Colon (tissue), 2 donors: ENCODE measurements at regions not wholly inside any gene's neighbourhood (a gene's known extent, or its start where the extent isn't known, plus 50 kb on each side); places are given as distances from the start of the nearest gene placed in this dataset.

ENCODE experiments used
- FAIRE-seq: peaks from 2 replicates; lab custom pipeline; 2012; peaks lifted over from hg19 to GRCh38; lab: Jason Lieb, UNC
- donor health status: control.
- donor health status: control.

DNA sequence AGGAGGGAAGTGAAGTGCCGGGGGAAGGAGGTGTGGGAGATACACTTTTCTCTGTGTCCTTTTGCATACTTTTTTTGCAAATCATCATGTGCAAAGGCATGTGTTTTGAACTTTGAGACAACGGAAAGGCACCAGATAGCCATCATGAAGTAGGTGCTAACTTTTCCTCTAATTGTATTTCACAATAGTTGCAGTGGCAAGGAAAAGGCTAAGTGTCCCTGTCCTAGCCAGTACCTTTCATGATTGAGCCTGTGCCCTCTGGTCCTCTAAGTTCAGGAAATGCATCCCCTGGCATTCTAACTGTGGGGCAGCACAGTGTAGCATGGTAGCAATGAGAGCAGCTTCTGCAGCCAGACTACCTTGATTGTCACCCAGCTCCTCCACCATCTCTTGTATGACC lies 186.2 kb downstream of the ADSS2 start:
- no peak for FAIRE-seq

DNA sequence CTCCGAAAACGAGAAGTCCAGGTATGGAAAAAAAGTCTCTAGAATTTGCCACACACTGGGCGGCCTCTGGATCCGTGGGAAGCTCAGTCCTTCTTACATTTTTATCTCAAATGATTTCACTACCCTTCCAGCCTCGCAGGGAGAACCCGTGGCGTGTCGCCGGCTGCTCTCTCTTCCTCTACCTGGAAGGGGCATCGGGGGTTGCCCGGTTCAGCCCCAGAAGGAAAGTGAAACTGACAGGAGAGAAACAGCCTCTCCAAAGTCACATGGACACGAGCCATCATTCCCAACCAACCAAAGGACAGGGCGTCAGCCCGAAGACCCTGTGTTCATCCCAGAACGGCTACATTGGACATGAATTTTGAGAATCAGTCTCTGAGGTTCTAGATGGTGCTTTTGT lies 182.5 kb downstream of the ADSS2 start:
- FAIRE-seq = no peak

DNA sequence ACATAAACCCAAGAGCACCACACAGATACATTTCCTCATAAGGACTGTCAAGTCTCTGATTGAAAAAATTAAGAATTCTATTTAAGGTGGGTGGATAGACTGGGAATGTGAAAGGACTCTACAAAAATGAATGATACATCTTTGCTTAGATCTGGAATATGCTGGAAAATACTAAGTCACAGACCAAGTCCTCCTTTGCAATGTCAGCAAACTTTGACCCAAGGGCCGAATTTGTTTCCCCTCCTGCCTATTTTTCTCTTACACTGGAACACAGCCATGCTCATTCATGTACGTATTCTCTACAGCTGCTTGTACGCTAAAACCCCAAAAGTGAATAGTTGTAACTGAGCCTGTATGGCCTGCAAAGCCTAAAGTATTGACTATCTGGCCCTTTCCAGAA lies 180.7 kb downstream of the ADSS2 start:
- FAIRE-seq = no peak

DNA sequence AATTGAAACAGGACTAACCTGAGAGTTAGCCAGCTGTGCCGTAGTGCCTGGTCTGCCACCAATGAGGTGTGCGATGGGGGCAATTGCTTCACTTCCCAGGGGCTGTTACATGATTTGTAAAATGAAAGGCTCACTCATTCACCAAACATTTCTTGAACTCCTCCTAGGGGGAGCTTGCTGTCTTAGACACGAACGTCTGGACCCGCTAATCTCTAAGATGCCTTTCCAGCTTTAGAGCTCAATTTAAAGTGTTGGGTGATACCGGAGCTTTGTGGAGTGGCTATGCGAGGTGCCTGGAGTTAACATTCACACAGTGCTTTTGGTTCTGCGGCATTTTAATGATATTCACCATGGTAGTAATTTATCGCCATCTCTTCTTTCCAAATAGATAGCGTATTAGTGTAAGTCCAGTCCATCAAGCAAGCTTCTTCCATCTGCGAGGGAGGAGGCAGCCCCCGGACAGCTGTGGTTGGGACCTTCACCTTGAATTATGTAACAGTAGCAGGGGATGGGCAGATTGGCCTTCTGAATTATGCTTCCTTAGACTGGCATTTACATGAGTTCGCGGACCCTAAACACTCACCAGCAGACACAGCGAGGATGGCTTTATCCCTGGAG lies 179.9 kb downstream of the ADSS2 start:
- FAIRE-seq = no peak

DNA sequence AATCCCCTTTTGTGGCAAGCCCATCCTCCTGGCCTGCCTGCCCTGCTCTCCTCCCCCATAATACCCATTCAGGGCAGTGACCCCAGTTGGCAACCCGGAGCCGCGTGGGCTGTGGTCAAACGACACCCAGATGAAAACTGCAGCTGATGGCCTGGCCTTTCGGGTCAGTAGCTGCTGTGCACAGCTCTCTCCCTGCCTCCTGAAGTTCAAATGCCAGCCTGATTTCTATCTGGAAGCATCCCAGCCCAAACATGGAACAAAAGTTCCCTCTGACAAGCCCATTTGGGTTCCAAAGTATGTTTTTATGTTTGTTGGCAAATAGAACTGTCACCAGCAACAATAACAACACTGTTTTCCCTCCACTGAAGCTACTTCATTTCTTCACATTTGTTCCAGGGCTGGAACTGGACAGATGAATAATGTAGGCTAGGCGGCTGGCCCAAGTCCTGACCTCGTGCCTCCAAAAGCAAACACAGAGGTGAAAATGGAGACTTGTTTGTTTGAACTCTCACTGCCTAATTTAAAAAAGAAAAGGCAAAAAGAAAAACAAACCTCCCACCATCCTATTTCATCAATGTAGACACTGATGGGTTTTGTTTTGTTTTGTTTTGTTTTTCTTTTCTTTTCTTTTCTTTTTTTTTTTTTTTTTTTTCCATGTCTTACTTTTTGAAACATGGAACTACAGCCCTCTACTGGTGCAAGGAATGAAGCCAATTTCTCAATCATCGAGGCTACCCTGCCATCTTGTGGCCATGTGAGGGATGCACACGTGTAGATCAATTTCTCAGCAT lies 179.0 kb downstream of the ADSS2 start:
- peak; percentile 53 for FAIRE-seq

DNA sequence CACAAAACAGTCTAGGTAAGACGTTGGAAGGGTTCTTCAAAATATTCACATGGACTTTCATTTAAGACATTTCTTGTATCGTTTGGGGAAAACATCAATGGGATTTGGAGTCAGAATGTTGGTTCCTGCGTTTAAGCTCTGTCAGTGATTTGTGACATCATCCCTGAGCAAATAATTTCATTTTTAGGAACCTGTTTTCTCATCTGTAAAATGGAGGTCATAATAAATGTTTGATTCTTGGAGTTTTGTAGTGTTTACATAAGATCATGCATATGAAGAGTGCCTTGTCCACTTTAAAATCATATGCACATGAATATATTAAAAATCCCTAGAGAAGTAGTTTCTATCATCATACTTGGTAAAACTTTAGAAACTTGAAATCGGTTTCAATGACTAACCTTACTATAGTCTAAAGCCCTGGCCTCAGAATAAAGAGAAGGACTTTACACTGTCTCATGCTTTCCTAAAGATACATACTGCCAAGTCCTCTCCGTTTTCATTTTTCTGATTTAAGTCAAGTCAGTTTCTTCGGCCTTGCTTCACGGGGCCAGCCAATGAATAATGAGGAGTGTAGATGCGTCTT lies 178.4 kb downstream of the ADSS2 start:
- FAIRE-seq = no peak

DNA sequence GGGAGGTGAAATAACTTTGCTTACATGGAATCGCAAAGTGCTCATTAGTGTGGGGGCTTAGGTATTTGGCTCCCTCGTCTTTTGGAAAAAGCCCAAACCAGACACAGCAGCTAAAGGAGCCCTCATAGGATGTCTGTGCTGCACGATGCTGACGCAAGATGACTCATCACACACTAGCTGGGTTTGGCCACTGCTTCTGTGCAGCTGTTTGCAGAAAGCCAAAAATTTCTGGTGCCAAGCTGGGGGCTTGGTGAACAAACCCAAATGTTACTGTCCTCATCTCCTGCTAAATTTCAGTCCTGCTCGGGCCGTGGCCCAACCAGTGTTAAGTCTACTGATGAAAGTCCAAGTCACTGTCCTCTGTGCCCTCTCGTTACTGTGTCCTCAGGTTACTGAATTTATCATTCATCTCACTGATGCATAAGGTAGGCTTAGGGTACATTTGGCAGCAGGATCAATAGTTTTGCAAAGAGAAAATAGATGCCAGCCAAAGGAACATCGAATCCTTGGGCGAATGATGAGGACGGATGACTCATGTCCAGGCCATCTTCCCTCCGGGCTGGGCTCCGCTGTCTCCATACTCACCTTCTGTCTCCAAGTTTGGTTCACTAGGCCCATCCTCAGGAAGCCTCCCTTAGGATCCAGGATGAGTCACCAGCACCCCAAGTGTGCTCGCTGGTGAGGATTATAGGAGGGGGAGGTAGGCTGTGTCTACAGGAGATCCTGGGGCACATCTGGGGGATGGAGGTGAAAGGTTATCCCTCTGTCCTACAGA lies 177.7 kb downstream of the ADSS2 start:
- no peak for FAIRE-seq

DNA sequence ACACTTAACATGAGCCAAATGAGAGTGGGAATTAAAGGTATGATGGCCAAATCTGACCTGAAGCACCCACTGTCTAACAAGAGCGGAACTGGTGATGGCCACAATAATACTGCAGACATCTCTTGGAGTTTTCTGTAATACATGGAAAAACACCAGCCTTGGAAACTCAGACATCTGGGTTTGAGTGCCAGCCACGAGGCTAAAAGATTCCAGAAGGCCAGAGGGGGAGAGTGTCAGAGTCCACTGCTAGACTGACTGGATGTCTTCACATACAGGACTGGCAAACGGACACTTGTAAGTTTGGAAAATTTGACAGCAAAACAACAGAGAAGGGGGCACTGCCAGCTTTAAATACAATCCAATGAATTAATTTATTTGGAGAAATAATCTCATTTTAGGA lies 175.1 kb downstream of the ADSS2 start:
- FAIRE-seq = no peak

DNA sequence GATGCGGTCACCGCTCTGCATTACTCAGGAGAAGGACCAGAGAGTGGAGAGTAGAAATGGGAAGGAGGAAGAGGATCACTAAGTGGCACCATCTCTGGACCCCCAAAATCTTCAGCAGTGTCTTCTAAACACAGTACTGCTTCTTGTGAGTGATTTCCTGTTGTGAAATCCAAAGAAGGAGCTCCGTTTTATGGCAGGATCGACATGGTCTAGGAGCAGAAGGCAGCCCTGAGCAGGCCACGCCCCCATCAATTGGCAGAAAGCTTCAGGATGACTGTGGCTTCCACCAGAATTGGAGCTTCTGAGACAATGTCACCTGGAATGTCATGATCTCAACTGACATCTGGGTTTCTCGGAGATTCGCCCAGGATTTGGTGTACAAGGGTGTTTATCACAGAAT lies 171.5 kb downstream of the ADSS2 start:
- no peak for FAIRE-seq

DNA sequence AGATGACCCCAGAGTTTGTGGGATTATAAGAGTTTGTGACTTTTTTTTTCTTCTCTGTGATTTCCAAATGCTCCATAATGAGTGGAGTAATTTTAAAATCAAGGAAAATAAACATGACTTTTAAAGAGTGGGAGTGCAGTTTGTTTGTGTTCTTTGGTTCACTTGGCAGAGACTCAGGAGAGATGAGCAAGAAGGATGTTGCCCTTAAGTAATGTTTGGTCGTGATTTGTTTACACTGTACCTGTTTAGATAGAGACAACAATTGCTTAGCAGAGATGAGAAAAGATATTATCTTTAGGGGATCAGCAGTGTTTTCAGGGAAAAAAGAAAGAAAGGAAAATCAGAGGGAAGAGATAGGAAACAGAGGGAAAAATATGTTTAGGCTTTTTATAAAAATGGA lies 170.8 kb downstream of the ADSS2 start:
- FAIRE-seq = no peak

DNA sequence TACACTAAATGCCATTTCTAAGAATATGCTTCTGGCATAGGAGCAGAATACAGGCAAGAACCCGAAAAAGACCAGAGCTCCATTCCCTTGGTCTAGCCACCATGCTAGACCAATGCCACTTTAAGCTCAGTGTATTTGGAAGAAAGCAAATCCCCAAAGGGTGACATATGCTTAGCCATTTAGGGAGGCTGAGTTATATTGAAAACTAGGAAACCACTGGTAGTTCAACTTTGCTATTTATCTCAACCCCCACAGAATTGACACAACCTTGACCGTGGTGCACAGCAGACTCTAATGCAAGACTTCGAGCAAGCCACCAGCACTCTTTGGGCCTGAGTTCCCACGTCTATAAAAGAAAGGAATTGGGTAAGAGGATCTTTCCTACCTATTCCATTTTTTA lies 167.9 kb downstream of the ADSS2 start:
- no peak for FAIRE-seq

DNA sequence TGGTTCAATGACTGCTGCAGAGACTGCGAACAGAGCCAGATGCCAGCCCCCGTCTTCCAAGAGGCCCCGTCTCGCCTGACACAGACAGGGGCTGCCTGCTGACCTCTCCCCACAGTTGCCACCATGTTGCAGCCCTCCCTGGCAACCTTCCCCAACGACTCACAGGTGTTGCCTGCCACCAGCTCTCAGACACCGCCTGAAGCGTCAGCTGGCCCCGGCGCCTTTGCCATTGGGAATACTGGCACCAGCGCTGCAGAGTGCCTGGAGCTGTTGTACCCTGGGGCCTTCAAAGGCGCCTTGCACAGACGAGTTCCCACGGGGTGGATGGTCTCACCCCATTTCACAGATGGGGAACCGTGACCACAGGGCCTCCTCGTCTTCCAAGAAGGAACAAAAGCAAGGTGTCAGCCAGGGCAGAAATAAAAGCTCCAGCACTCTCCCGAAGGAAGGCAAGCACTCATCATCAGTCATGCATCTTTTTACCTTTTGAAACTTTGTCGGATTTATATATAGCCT lies 167.0 kb downstream of the ADSS2 start:
- FAIRE-seq = no peak

DNA sequence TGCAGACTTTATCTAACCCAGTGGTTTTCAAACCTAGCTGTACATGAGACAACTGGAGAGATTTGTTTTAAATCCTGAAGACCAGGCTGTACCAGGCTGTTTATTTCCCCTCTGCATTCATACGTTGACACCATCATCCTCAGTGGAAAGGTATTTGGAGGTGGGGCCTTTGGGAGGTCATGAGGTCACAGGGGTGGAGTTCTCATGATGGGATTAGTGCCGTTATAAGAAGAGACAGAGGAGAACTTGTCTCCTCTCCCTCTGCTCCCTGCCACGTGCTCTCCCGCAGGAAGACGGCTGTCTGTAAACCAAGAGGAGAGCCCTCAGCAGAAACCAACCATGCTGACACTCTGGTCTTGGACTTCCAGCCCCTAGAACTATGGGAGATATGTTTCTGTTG lies 165.4 kb downstream of the ADSS2 start:
- no peak for FAIRE-seq

DNA sequence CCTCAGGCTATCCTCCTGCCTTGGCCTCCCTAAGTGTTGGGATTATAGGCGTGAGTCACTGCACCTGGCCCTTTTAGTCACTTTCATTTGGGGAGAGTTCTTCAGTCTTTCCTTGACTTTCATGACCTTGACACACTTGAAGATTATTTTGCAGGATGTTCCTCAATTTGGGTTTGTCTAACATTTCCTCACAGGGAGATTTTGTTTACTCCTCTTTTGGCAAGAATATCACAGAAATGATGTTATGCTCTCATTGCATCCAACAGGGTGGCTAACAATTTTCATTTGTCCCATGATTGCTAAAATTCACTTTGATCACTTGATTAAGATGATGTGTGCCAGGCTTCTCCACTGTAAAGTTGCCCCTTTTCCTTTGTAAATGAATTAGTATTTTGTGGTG lies 164.0 kb downstream of the ADSS2 start:
- FAIRE-seq = no peak

DNA sequence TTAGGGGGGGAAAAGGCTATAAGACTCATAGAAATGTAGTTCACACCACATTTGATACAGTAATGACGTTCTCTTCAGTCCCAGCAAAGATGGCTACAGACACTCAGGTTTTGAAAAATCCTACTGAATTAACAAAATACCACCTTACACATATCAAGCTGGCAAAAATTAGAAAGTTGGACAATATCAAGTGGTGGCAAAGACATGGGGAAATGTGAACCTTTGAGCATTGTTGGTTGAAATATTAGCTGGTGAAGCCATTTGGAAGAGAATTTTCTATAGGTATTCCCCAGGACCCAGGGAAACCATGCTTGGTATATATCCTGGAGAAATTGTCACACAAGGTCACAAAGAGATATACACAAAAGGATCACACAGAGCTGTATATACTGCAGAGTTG lies 163.0 kb downstream of the ADSS2 start:
- no peak for FAIRE-seq

DNA sequence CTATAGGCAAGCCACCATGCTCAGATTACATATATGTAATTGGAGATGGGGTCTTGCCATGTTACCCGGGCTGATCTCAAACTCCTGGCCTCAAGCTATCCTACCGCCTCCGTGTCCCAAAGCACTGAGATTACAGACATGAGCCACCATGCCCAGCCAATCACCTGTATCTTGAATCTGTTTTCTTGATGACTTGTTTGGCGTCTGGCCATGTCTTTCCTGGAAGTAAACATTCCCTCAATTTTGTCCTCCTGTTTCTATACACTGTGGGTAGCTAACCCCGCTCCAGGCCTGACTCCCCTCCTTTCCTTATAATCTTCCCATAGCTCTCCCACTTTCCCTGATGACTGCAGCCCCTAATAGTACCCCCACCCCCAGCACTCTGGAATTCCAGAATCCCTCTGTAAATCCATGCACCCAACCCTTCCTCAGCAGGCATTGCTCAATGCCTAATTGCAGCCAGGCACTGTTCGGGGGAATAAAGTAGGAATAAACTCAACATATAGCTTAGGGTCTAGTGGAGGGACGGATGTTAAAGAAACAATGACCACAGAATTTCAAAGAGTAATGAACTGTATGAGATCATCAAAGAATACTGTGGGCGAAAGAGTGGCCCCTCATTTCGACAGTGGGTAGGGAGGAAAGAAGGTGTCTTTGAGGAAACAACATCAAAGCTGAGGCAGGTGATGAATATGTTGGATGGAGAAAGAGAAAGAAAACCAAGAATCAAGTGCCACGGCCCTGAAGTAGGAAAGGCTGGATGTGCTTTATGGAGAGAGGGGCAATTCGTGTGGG lies 161.5 kb downstream of the ADSS2 start:
- FAIRE-seq = no peak

DNA sequence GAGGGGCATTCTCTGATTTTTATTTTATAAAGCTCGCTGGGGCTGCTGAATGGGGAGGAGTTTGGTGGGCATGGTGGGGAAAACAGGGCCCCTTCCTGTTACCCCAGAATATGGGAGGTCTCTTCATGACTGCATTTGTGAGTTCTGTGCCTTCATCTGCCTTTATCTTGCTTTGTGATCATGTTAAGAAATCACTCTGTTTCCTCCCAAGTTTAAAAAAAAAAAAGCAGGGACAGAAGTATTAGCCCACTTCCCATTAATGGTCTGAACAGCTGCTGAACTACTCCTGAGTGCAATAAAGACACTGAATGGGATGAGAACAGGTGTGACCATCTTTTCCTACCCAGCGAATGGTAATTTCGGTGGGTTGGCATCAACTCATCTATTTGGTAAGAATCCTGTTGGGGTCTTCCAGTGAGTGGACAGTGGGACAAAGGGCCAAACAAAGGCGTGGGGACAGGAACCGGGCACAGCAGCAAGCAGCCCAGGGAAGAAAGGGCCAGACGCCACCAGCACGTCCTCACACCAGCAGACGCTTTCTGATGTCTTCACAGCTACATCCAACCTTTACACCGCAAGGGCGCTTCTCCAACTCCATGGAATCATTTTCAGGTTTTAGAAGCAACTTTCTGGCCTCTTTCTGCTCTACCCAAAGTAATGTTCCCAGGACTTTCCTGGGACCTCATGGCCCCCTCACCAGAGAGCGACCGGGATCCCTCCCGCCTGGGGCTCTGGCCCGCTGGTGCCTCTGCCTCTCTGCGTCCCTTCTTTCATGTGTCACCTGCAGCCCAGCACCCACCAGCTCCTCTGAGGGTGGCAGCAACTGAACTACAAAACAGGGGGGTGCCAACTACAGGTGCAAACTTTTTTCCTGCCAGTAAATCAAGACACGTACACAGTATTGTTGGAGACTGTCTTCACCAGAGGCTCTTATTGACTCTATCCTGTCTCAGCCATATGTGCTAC lies 160.2 kb downstream of the ADSS2 start:
- FAIRE-seq = no peak

DNA sequence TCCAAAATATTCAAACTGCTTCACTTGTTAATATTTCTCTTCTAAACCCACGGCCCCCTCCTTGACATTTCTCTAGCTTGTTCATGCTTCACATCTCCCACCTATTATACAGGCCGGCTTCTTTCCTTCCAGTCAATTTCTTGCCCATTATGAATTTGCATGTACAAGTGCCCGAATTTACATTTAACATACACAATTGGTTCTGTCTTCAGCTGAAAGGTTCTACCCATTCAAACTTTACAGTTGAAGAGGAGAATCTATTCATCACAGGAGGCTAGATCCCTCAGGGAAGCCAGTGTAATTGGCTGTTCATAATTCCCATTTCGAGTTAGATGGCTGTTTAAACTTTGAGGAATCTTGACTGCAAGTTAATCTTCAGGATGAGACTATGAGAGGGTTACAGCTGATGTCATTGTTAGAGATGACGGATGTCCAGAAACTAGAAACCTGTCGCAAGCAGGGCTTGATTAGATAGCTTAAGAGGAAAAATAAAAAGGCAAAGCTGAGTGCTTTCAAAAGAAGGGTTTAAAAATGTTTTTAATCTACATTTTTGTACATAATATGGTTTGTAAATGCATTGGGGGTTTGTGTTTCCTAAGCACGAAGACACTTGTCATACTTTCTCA lies 157.0 kb downstream of the ADSS2 start:
- FAIRE-seq = no peak

DNA sequence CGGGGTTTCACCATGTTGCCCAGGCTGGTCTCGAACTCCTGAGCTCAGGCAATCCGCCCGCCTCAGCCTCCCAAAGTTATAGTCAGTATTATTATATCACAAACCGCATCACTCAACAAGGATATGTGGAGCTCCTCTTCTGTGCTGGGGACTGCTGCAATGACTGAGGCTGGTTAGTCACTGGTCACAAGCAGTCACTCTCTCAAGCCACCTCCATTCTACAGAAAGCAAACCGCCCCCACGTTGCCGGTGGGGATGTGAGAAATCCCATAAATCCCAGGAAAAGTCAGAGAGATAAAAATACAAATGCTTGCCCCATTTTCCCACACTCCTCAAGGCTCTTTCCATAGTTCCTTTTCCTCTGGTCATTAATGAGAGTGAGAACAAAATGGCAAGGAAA lies 155.7 kb downstream of the ADSS2 start:
- no peak for FAIRE-seq

DNA sequence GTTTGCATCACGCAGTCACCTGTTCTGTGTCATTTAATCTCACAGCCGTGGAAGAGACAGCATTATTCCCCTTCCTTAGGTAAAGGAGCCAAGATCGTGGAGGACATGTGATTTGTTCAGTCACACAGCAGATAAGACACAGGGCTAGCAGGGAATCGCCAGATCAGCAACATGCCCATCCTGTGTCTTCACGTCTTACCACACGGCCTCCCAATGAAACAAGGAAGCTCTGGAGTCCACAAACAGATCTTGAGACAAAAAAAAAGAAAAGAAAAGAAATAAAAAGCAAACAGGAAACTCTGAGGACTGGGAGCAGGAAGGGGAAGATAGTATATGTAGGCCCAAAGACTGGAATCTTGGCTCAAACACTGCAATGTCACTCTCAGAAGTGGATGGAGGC lies 155.3 kb downstream of the ADSS2 start:
- FAIRE-seq = no peak
